ENCODE measurements at regions not wholly inside any gene's neighbourhood (a gene's known extent, or its start where the extent isn't known, plus 50 kb on each side); places are given as distances from the start of the nearest gene placed in this dataset.

DNA sequence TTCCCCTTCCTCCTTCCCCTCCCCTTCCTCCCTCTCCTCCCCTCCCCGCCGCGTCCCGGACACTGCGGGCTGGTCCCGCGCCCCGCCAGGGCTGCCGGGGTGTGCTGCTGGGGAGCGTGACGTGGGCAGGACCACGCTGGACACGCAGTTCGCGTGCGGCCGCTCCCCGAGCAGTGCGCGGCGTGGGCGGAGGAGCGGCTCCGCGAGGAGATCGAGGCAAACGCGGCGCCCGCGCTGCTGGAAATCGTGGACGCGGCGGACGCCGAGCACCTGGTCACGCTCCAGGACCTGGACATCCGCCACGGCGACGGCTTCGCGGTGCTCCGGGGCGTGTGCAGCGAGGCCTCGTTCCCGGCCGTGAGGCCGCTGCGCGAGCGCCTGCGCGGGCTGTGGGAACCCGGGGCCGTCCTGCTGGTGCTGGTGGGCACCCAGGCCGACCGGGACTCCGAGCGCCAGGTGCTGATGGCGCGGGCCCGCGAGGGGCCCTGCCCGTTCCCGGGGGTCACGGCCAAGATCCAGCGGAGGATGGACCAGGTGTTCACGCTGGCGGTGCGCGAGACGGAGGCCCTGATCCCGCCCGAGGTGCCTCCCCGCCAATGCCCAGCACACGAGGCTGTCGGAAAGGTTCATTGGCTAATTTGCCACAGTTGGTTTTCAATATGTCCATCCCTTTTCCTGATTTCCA is 84.3 kb downstream of the TNFAIP2 start:
- DNase-seq (ENCODE audit: low read depth) = no peak
- TF ChIP-seq, protein P1, sequence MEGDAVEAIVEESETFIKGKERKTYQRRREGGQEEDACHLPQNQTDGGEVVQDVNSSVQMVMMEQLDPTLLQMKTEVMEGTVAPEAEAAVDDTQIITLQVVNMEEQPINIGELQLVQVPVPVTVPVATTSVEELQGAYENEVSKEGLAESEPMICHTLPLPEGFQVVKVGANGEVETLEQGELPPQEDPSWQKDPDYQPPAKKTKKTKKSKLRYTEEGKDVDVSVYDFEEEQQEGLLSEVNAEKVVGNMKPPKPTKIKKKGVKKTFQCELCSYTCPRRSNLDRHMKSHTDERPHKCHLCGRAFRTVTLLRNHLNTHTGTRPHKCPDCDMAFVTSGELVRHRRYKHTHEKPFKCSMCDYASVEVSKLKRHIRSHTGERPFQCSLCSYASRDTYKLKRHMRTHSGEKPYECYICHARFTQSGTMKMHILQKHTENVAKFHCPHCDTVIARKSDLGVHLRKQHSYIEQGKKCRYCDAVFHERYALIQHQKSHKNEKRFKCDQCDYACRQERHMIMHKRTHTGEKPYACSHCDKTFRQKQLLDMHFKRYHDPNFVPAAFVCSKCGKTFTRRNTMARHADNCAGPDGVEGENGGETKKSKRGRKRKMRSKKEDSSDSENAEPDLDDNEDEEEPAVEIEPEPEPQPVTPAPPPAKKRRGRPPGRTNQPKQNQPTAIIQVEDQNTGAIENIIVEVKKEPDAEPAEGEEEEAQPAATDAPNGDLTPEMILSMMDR (IDR thresholded peaks at IDR 0.05; ENCODE audit: control insufficient read depth, insufficient read depth, low read depth, low read length, missing control alignments) = no peak

DNA sequence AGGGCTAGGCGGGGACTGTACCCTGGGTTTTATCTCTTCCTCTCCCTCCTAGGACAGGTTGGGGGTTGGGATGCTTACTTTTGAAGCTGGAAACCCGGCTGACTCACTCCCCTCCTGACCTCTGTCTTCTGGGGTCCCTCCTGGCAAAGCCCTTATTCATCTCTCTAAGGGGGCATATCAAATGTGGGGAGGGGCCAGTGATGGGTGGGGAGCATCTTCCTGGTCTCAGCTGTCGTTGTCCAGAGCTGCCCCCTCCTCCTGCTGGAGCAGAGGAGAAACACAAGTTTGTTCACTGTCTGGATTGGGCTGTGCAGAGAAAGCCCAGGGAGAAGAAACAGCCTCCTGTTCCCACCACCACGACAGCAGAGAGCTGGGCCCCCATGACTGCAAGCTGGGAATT is 85.8 kb downstream of the TNFAIP2 start:
- TF ChIP-seq, protein P1 (IDR thresholded peaks at IDR 0.05; ENCODE audit: control insufficient read depth, insufficient read depth, low read depth, low read length, missing control alignments) = peak; percentile 41
- H3K4me3 ChIP-seq (ENCODE audit: control insufficient read depth, low read depth, low read length) = peak overlapping the region; percentile 47
- no peak for DNase-seq (ENCODE audit: low read depth)

More for the DNA sequence above, 84.3 kb downstream of the TNFAIP2 start:
- peak overlapping the region; percentile 47 for H3K4me3 ChIP-seq (ENCODE audit: control insufficient read depth, low read depth, low read length)

DNA sequence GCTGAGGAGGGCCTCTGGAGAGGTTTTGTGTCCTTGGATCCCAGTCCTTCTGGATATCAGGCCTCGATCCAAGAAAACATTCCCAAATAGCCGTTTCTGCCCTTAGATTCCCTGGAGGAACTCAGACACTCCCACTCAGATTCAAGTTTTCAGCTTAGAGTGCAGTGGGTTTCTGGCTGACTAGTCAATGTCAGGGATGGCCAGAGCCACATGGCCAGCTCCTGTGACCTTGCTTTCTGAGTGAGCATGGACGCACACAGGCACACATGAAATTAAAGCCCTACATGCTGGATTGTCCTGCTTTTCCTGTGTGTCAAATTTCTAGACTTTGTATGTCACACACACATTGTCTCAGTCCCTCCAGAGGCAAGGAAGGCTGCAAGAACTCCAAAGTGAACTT is 86.2 kb downstream of the TNFAIP2 start:
- DNase-seq (ENCODE audit: low read depth) = no peak
- H3K4me3 ChIP-seq (ENCODE audit: control insufficient read depth, low read depth, low read length) = no peak overlapping the region
- TF ChIP-seq, protein P1 (IDR thresholded peaks at IDR 0.05; ENCODE audit: control insufficient read depth, insufficient read depth, low read depth, low read length, missing control alignments) = no peak

DNA sequence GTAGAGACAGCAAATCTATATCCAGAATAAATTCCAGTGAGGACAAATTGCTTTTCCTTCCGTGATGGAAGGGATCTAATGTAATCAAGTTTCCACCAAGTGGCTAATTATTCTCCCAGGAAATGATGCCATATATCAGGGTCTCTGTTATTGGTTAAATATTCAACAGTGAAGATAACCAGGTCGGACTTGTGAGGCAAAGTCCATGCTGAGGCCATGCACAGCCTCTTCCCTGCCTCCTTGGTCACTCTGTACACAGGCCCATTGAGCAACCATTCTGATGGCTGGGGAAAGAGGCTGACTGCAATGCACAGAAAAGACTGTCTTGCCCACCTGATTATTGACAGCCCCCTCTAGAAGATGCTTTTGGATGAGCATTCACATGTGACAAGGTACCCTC is 90.1 kb downstream of the TNFAIP2 start:
- no peak for DNase-seq (ENCODE audit: low read depth)
- H3K4me3 ChIP-seq (ENCODE audit: control insufficient read depth, low read depth, low read length) = no peak overlapping the region
- TF ChIP-seq, protein P1 (IDR thresholded peaks at IDR 0.05; ENCODE audit: control insufficient read depth, insufficient read depth, low read depth, low read length, missing control alignments) = no peak

DNA sequence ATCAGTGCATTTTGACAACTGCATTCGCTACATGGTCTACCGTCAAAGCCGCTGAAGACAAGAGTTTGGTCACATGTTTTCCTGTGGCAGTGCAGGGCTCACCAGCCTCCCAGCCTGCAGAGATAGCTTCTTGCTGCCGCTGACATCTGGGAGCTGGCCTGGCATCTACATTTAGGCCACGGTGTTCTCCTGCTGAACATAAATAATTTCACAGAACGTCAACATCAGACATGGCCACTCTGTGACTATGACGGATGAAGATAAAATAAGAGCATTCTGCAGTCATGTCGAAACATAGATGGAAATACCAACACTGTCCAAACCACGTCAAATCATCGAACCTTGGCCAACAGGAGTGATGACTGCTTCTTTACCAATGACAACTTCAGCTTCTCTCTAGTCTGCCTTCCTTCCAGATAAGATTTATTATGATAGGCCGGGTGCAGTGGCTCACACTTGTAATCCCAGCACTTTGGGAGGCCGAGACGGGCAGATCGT is 91.2 kb downstream of the TNFAIP2 start:
- no peak overlapping the region for H3K4me3 ChIP-seq (ENCODE audit: control insufficient read depth, low read depth, low read length)
- TF ChIP-seq, protein P1 (IDR thresholded peaks at IDR 0.05; ENCODE audit: control insufficient read depth, insufficient read depth, low read depth, low read length, missing control alignments) = no peak
- no peak for DNase-seq (ENCODE audit: low read depth)

DNA sequence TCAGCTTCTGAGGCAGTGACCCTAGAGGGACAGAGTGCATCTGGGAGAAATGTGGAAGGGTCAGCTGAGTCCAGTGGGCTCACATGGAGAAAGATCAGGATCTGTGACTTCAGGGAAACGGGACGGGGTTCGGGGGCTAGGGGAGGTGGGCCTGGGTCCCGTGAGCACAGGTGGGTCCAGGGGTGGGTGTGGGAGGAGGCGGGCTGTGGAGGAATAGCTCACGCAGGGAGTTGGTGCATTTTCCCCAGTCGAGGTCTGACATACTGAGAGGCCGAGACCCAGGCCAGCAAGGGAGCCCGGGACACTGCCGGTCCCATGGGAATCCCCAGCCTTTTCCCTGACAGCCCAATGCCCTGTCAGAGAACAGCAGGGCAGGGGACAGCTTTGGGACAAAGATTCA is 93.1 kb downstream of the TNFAIP2 start:
- no peak overlapping the region for H3K4me3 ChIP-seq (ENCODE audit: control insufficient read depth, low read depth, low read length)
- TF ChIP-seq, protein P1 (IDR thresholded peaks at IDR 0.05; ENCODE audit: control insufficient read depth, insufficient read depth, low read depth, low read length, missing control alignments) = no peak
- no peak for DNase-seq (ENCODE audit: low read depth)
